ENCODE measurements at regions not wholly inside any gene's neighbourhood (a gene's known extent, or its start where the extent isn't known, plus 50 kb on each side); places are given as distances from the start of the nearest gene placed in this dataset.

GRCh38 chr1:98030976-98031375 is 110.1 kb upstream of the DPYD start (continued):
- no peak for TF ChIP-seq USF2 (IDR thresholded peaks at IDR 0.05)
- TF ChIP-seq ELK1 (IDR thresholded peaks at IDR 0.05; ENCODE audit: low read depth, low read length): no peak

- H3K4me2 ChIP-seq: peak overlapping the region; percentile 97
- peaks cover 56% of the 10 kb centered on the region for H3K4me1 ChIP-seq
- TF ChIP-seq HOXB13 (CRISPR knock-in tag; IDR thresholded peaks at IDR 0.05; ENCODE audit: low read depth): no peak
- TF ChIP-seq GATA3 (IDR thresholded peaks at IDR 0.05; ENCODE audit: borderline replicate concordance): peak; percentile 69; the same call in 1 of the 2 replicates
- no peak for TF ChIP-seq SMC3 (IDR thresholded peaks at IDR 0.05)
- no peak; the same call in 1 of the 2 replicates for TF ChIP-seq MAX (IDR thresholded peaks at IDR 0.05)
- no peaks in the 10 kb centered on the region for H3K9me3 ChIP-seq
- peak in 1 of 2 experiments; percentile 69; a peak in 3 of 6 replicates for ATAC-seq
- CTCF ChIA-PET: no interaction called here
- DNase-seq (ENCODE audit: low read depth in 1 of 2, low spot score in 1 of 2): peak in 1 of 2 experiments; percentile 66
- peak overlapping the region; percentile 85 to 89 for H3K27ac ChIP-seq
- POLR2A ChIA-PET: interaction anchor here (0.9 kb wide), 1 partner anchor 124 kb away, joined by 3 read pairs; no protein-coding TSS in a partner anchor
- no peak for FAIRE-seq
- H3K4me3 ChIP-seq: peak overlapping the region; percentile 42; the same call in 2 of the 3 replicates
Measured at GRCh38 chr1:98030483-98030882, 109.6 kb upstream of the DPYD start.

- CTCF ChIA-PET: no interaction called here
- H3K4me1 ChIP-seq: peaks cover 59% of the 10 kb centered on the region
- peak in 1 of 2 experiments; percentile 42 for DNase-seq (ENCODE audit: low read depth in 1 of 2, low spot score in 1 of 2)
- FAIRE-seq: no peak
- under 1% methylated on average over 6 of the region's 6 CpGs for WGBS (ENCODE audit: missing lambda C conversion rate)
- ATAC-seq: no peak
- peak overlapping the region; percentile 97 for H3K4me2 ChIP-seq
- POLR2A ChIA-PET: interaction anchor here (1.1 kb wide), 1 partner anchor 108 kb away, joined by 3 read pairs; the partner anchor contains the start of gene DPYD
- no peaks in the 10 kb centered on the region for H3K9me3 ChIP-seq
- TF ChIP-seq HES2 (IDR thresholded peaks at IDR 0.05): no peak
- TF ChIP-seq HEYL (CRISPR knock-in tag; IDR thresholded peaks at IDR 0.05): no peak
- TF ChIP-seq MAX (IDR thresholded peaks at IDR 0.05): no peak
- no peak for TF ChIP-seq POLR2AphosphoS2 (conservative IDR thresholded peaks at IDR 0.05; ENCODE audit: low read length)
- no peak for TF ChIP-seq USF2 (IDR thresholded peaks at IDR 0.05)
- H3K27ac ChIP-seq: peak overlapping the region; percentile 85 to 89
- peak overlapping the region; percentile 42 for H3K4me3 ChIP-seq
Measured at GRCh38 chr1:98028800-98029199, 108.0 kb upstream of the DPYD start.

GRCh38 chr1:98027103-98027705 is 106.4 kb upstream of the DPYD start:
- WGBS (ENCODE audit: missing lambda C conversion rate): 0% methylated on average over 2 of the region's 2 CpGs
- ChIA-PET POLR2A (interaction anchor here (1.0 to 1.7 kb wide), 2 partner anchors 106 to 177 kb away, joined by 3 to 10 read pairs; partner anchors contain the start of gene DPYD), CTCF (no interaction called here)
- peak overlapping the region; percentile 97 for H3K4me2 ChIP-seq
- H3K27ac ChIP-seq: peak overlapping the region; percentile 85 to 88
- peaks cover 46% of the 10 kb centered on the region for H3K4me1 ChIP-seq
- peak overlapping the region; percentile 27; the same call in 2 of the 3 replicates for H3K4me3 ChIP-seq
- FAIRE-seq (no peak), DNase-seq (ENCODE audit: low read depth in 1 of 2, low spot score in 1 of 2) (no peak), ATAC-seq (peak; percentile 55 to 65)
- TF ChIP-seq FOXS1 (CRISPR knock-in tag; IDR thresholded peaks at IDR 0.05) (no peak), BCL3 (IDR thresholded peaks at IDR 0.05) (0 out of 3 replicates have a peak, but pooled peaks have one; percentile 49), JUN (IDR thresholded peaks at IDR 0.05) (peak; percentile 31 to 32; a peak in 1 of 5 replicates), RARB (CRISPR knock-in tag; IDR thresholded peaks at IDR 0.05) (0 out of 2 replicates have a peak, but pooled peaks have one; percentile 41)
- no peaks in the 10 kb centered on the region for H3K9me3 ChIP-seq
